SK-N-SH (cell line): ENCODE measurements at regions not wholly inside any gene's neighbourhood (a gene's known extent, or its start where the extent isn't known, plus 50 kb on each side); places are given as distances from the start of the nearest gene placed in this dataset.
"Not testable (repeated sequence)": the region's sequence is repeated elsewhere in the genome, so short reads cannot be mapped to it uniquely, and the experiment has no call there.

ENCODE experiments used
- CTCF ChIA-PET: fragments of 300-600, 350-600 bp; formaldehyde crosslinking; extraction: SDS; loops from one replicate; lab custom pipeline; 2021; lab: Yijun Ruan, JAX
- POLR2A ChIA-PET: fragments of 350-600 bp; sonication (Branson Sonifier 250); formaldehyde crosslinking; extraction: SDS; loops from one replicate; lab custom pipeline; 2020; ENCODE audit warnings: antibody characterized with exemption, inconsistent platforms; lab: Yijun Ruan, JAX
- DNase-seq: peaks from one replicate; pipeline ENCODE4 v3.0.0; 2012
- H2AFZ ChIP-seq: fragments of 200-600 bp; sonication (generic); 2 replicates; pipeline ENCODE4 v1.8.1; 2016; ENCODE audit warnings: antibody characterized with exemption, mild to moderate bottlenecking, low read depth
- H3F3A ChIP-seq: fragments of 200-600 bp; sonication (generic); replicated peaks from 2 replicates; pipeline ENCODE3; 2016; ENCODE audit warnings: antibody characterized with exemption, mild to moderate bottlenecking; ENCODE audit not compliant: insufficient read depth
- H3K27ac ChIP-seq, 2 experiments: fragments of 200-500 bp in 1 of 2; fragments of 200-600 bp in 1 of 2; sonication (Bioruptor generic) in 1 of 2; sonication (generic), shearing (Covaris generic) in 1 of 2; 2 replicates each; pipeline versions ENCODE4 v1.5.1 to v1.6.1; 2014 to 2016; ENCODE audit warnings: low read depth in 2 of 2, inconsistent platforms in 1 of 2, low read length in 1 of 2, mild to moderate bottlenecking in 1 of 2, mixed read lengths in 1 of 2
- H3K27me3 ChIP-seq: fragments of 200-600 bp; sonication (generic), shearing (Covaris generic); 2 replicates; pipeline ENCODE4 v1.6.1; 2016; ENCODE audit warnings: mixed run types; ENCODE audit not compliant: insufficient read depth
- H3K36me3 ChIP-seq, 2 experiments: fragments of 200-500 bp in 1 of 2; fragments of 200-600 bp in 1 of 2; sonication (Bioruptor generic) in 1 of 2; sonication (generic) in 1 of 2; replicated peaks in 1 of 2; 2 replicates each; pipeline versions ENCODE3 to v1.5.1; 2014 to 2016; ENCODE audit warnings: low read length in 1 of 2, mild to moderate bottlenecking in 1 of 2; ENCODE audit not compliant: insufficient read depth in 2 of 2, control insufficient read depth in 1 of 2
- H3K4me1 ChIP-seq, 2 experiments: fragments of 200-500 bp in 1 of 2; fragments of 200-600 bp in 1 of 2; sonication (Bioruptor generic) in 1 of 2; sonication (generic), shearing (Covaris generic) in 1 of 2; 2 replicates each; pipeline versions ENCODE4 v1.5.1 to v1.6.1; 2014 to 2016; ENCODE audit warnings: low read depth in 1 of 2, low read length in 1 of 2, mixed run types in 1 of 2; ENCODE audit not compliant: insufficient read depth in 2 of 2, control insufficient read depth in 1 of 2
- H3K4me2 ChIP-seq: fragments of 200-600 bp; sonication (generic), shearing (Covaris generic); 2 replicates; pipeline ENCODE4 v1.6.1; 2017; ENCODE audit warnings: mixed run types
- H3K4me3 ChIP-seq, 2 experiments: fragments of 200-500 bp in 1 of 2; fragments of 200-600 bp in 1 of 2; sonication (Bioruptor generic) in 1 of 2; sonication (generic), shearing (Covaris generic) in 1 of 2; 2 replicates each; pipeline versions ENCODE4 v1.5.1 to v1.8.1; 2014 to 2016; ENCODE audit warnings: low read depth in 2 of 2, inconsistent platforms in 1 of 2, low read length in 1 of 2, mild to moderate bottlenecking in 1 of 2, mixed read lengths in 1 of 2, moderate library complexity in 1 of 2
- H3K79me2 ChIP-seq: fragments of 200-600 bp; sonication (generic); 2 replicates; pipeline ENCODE4 v1.8.1; 2017; ENCODE audit warnings: mild to moderate bottlenecking; ENCODE audit not compliant: insufficient read depth
- H3K9ac ChIP-seq: fragments of 200-600 bp; sonication (generic); 2 replicates; pipeline ENCODE4 v1.6.1; 2017; ENCODE audit warnings: mixed run types
- H3K9me2 ChIP-seq: fragments of 200-600 bp; sonication (generic); 2 replicates; pipeline ENCODE4 v1.6.1; 2017; ENCODE audit warnings: mixed run types
- H3K9me3 ChIP-seq: fragments of 200-600 bp; sonication (generic); 2 replicates; pipeline ENCODE4 v1.6.1; 2017; ENCODE audit warnings: mixed run types, mild to moderate bottlenecking, moderate library complexity
- H4K20me1 ChIP-seq: fragments of 200-600 bp; sonication (generic); 2 replicates; pipeline ENCODE4 v1.6.1; 2017; ENCODE audit warnings: mild to moderate bottlenecking, mixed run types; ENCODE audit not compliant: insufficient read depth
- CHD2 ChIP-seq: fragments of 150-350 bp; IDR thresholded peaks from 2 replicates; pipeline ENCODE4 v1.6.1; 2018; ENCODE audit warnings: low read length; ENCODE audit not compliant: partially characterized antibody
- CTCF ChIP-seq: fragments of 200-600 bp; sonication (generic); IDR thresholded peaks from 2 replicates; pipeline ENCODE4 v1.6.1; 2017; ENCODE audit warnings: antibody characterized with exemption, mild to moderate bottlenecking, moderate library complexity
- EP300 ChIP-seq, 2 experiments: IDR thresholded peaks; 2 replicates each; pipeline versions ENCODE4 v1.4.0 to v1.6.1; 2012; ENCODE audit warnings: borderline replicate concordance in 1 of 2, low read depth in 1 of 2, low read length in 1 of 2
- FOXM1 ChIP-seq: IDR thresholded peaks from 2 replicates; pipeline ENCODE4 v1.4.0; 2012; ENCODE audit warnings: low read depth, mild to moderate bottlenecking
- GABPA ChIP-seq: IDR thresholded peaks from 2 replicates; pipeline ENCODE4 v1.4.0; 2012; ENCODE audit warnings: low read depth, mild to moderate bottlenecking
- GATA2 ChIP-seq: sonication (generic); formaldehyde crosslinking; IDR thresholded peaks from 2 replicates; pipeline ENCODE4 v1.5.0; 2020; ENCODE audit warnings: mild to moderate bottlenecking, missing genetic modification reagents
- IRF3 ChIP-seq: fragments of 150-350 bp; IDR thresholded peaks from 2 replicates; pipeline ENCODE4 v1.6.1; 2016; ENCODE audit warnings: mild to moderate bottlenecking, low read depth, low read length
- MEF2A ChIP-seq: IDR thresholded peaks from 2 replicates; pipeline ENCODE4 v1.4.0; 2012; ENCODE audit warnings: low read depth, borderline replicate concordance
- MXI1 ChIP-seq: IDR thresholded peaks from 2 replicates; pipeline ENCODE4 v1.6.1; 2012; ENCODE audit warnings: mild to moderate bottlenecking, low read depth, low read length, improper control_type of control experiment
- RCOR1 ChIP-seq: fragments of 150-350 bp; IDR thresholded peaks from 2 replicates; pipeline ENCODE4 v1.6.1; 2017; ENCODE audit warnings: antibody characterized with exemption, low read length
- REST ChIP-seq: IDR thresholded peaks from 2 replicates; pipeline ENCODE4 v1.6.1; 2012; ENCODE audit warnings: mild to moderate bottlenecking, low read depth, low read length, moderate library complexity
- RFX5 ChIP-seq: IDR thresholded peaks from 2 replicates; pipeline ENCODE4 v1.6.1; 2012; ENCODE audit warnings: mild to moderate bottlenecking, improper control_type of control experiment, low read length
- SIN3A ChIP-seq: IDR thresholded peaks from 2 replicates; pipeline ENCODE4 v1.6.1; 2012; ENCODE audit warnings: low read depth, mild to moderate bottlenecking, low read length, moderate library complexity, borderline replicate concordance
- SMC3 ChIP-seq: IDR thresholded peaks from 2 replicates; pipeline ENCODE4 v1.6.1; 2012; ENCODE audit warnings: low read depth, low read length, improper control_type of control experiment
- TCF12 ChIP-seq: IDR thresholded peaks from 2 replicates; pipeline ENCODE4 v1.4.0; 2012
- USF2 ChIP-seq: fragments of 150-350 bp; IDR thresholded peaks from 2 replicates; pipeline ENCODE4 v1.6.1; 2017; ENCODE audit warnings: antibody characterized with exemption, low read length, low read depth, borderline replicate concordance
- YY1 ChIP-seq: IDR thresholded peaks from 2 replicates; pipeline ENCODE4 v1.4.0; 2012; ENCODE audit warnings: low read depth, mild to moderate bottlenecking
- WGBS: methylation state at CpG from one replicate; pipeline ENCODE4 v1.1.6; 2017; ENCODE audit warnings: low lambda C conversion rate; 5-methylcytosine and 5-hydroxymethylcytosine counted together

GRCh38 chr3:13228584-13228983, 155.4 kb upstream of the IQSEC1 start (continued):
- TF ChIP-seq USF2 (no peak), SMC3 (no peak), FOXM1 (no peak)

GRCh38 chr3:13228169-13228568, 154.9 kb upstream of the IQSEC1 start:
- 85% methylated on average over 12 of the region's 12 CpGs for WGBS
- H3F3A ChIP-seq, H3K4me2 ChIP-seq, DNase-seq, H3K9me2 ChIP-seq, H2AFZ ChIP-seq, H4K20me1 ChIP-seq, H3K27me3 ChIP-seq, H3K9ac ChIP-seq, H3K4me3 ChIP-seq, H3K9me3 ChIP-seq, H3K79me2 ChIP-seq, POLR2A ChIA-PET, H3K36me3 ChIP-seq, H3K27ac ChIP-seq, H3K4me1 ChIP-seq: not testable (repeated sequence)
- CTCF ChIA-PET: interaction anchor here (1.2 kb wide), 1 partner anchor 9 kb away, joined by 3 read pairs; no protein-coding TSS in a partner anchor

GRCh38 chr3:13227315-13228165, 154.3 kb upstream of the IQSEC1 start:
- CTCF ChIA-PET: interaction anchor here (1.2 kb wide), 1 partner anchor 10 kb away, joined by 3 read pairs; no protein-coding TSS in a partner anchor
- Histone ChIP-seq H3K36me3 (no peaks in the 10 kb centered on the region), H3K27me3 (no peaks in the 10 kb centered on the region), H2AFZ (no peak overlapping the region), H3K4me3 (no peak overlapping the region), H4K20me1 (no peaks in the 10 kb centered on the region), H3K79me2 (no peaks in the 10 kb centered on the region), H3K9ac (no peak overlapping the region), H3K9me3 (no peaks in the 10 kb centered on the region), H3K9me2 (no peaks in the 10 kb centered on the region), H3K27ac (no peak overlapping the region), H3K4me1 (no peaks in the 10 kb centered on the region), H3K4me2 (no peak overlapping the region), H3F3A (no peaks in the 10 kb centered on the region)
- POLR2A ChIA-PET: no interaction called here
- WGBS: 79% methylated on average over 20 of the region's 23 CpGs
- DNase-seq: peak; percentile 4
- no peak for TF ChIP-seq RFX5
- no peak for TF ChIP-seq CHD2
- TF ChIP-seq IRF3: no peak
- TF ChIP-seq YY1: no peak
- TF ChIP-seq MEF2A: no peak
- TF ChIP-seq MXI1: no peak
- no peak for TF ChIP-seq REST
- TF ChIP-seq TCF12: no peak
- TF ChIP-seq EP300 (IDR thresholded peaks at IDR 0.05; ENCODE audit: borderline replicate concordance in 1 of 2, low read depth in 1 of 2, low read length in 1 of 2): no peak
- TF ChIP-seq SIN3A: no peak
- no peak for TF ChIP-seq SMC3
- no peak for TF ChIP-seq GABPA
- TF ChIP-seq FOXM1: no peak
- TF ChIP-seq RCOR1: no peak
- no peak for TF ChIP-seq CTCF
- TF ChIP-seq GATA2 (CRISPR knock-in tag): no peak
